H1 (cell line): ENCODE measurements at regions not wholly inside any gene's neighbourhood (a gene's known extent, or its start where the extent isn't known, plus 50 kb on each side); places are given as distances from the start of the nearest gene placed in this dataset.

Source experiments
- CTCF ChIA-PET: fragments of 300-600 bp; sonication (Branson Sonifier 250); formaldehyde crosslinking; loops from one replicate; lab custom pipeline; 2021; ENCODE audit not compliant: partially characterized antibody; lab: Charles Lee
- POLR2A ChIA-PET: fragments of 300-600 bp; sonication (Branson Sonifier 250); formaldehyde crosslinking; loops from one replicate; lab custom pipeline; 2021; ENCODE audit warnings: inconsistent platforms; ENCODE audit not compliant: partially characterized antibody; lab: Charles Lee
- DNase-seq, 2 experiments: peaks; one replicate each; pipeline versions ENCODE4 v3.0.0 to v3.0.0-alpha.2; 2010 to 2022; ENCODE audit warnings: low spot score in 2 of 2, low read depth in 1 of 2, mixed read lengths in 1 of 2
- FAIRE-seq: peaks from 2 replicates; lab custom pipeline; 2011; peaks lifted over from hg19 to GRCh38; lab: Jason Lieb, UNC
- H2AFZ ChIP-seq: 2 replicates; pipeline ENCODE4 v1.8.1; 2012; ENCODE audit warnings: low read length, inconsistent platforms
- H2AK5ac ChIP-seq: 2 replicates; pipeline ENCODE4 v1.6.1; 2013; ENCODE audit warnings: low read depth, low read length
- H2BK120ac ChIP-seq: replicated peaks from 2 replicates; pipeline ENCODE3; 2013; ENCODE audit warnings: low read depth, low read length, inconsistent platforms
- H2BK12ac ChIP-seq: 2 replicates; pipeline ENCODE4 v1.6.1; 2013; ENCODE audit warnings: low read depth, low read length
- H2BK15ac ChIP-seq: 2 replicates; pipeline ENCODE4 v1.6.1; 2013; ENCODE audit warnings: low read length
- H2BK20ac ChIP-seq: 2 replicates; pipeline ENCODE4 v1.6.1; 2013; ENCODE audit warnings: low read length
- H2BK5ac ChIP-seq: 2 replicates; pipeline ENCODE4 v1.6.1; 2013; ENCODE audit warnings: low read depth, low read length
- H3K14ac ChIP-seq: 2 replicates; pipeline ENCODE4 v1.6.1; 2013; ENCODE audit warnings: inconsistent platforms; ENCODE audit not compliant: insufficient read length
- H3K18ac ChIP-seq: 2 replicates; pipeline ENCODE4 v1.6.1; 2013; ENCODE audit warnings: low read length; ENCODE audit errors: extremely low read depth
- H3K23ac ChIP-seq: 2 replicates; pipeline ENCODE4 v1.6.1; 2013; ENCODE audit warnings: inconsistent platforms; ENCODE audit not compliant: insufficient read length
- H3K23me2 ChIP-seq: 2 replicates; pipeline ENCODE4 v1.6.1; 2013; ENCODE audit warnings: low read depth, low read length
- H3K27ac ChIP-seq: 2 replicates; pipeline ENCODE4 v1.6.1; 2011; ENCODE audit warnings: low read depth, low read length, inconsistent platforms
- H3K27me3 ChIP-seq, 4 experiments: replicated peaks in 1 of 4; 1 replicate in 1 of 4; 2 replicates in 3 of 4; pipeline versions ENCODE4 v1.6.1 to v1.8.1; 2011 to 2013; ENCODE audit warnings: low read length in 3 of 4, mild to moderate bottlenecking in 3 of 4, inconsistent platforms in 2 of 4, mixed read lengths in 2 of 4, moderate library complexity in 1 of 4; ENCODE audit not compliant: control insufficient read depth in 3 of 4, insufficient read depth in 3 of 4; ENCODE audit errors: extremely low read depth in 1 of 4
- H3K36me3 ChIP-seq, 4 experiments: 2 replicates each; pipeline versions ENCODE4 v1.6.1 to v1.8.1; 2011 to 2013; ENCODE audit warnings: mild to moderate bottlenecking in 4 of 4, low read length in 3 of 4, moderate library complexity in 2 of 4, control low read depth in 1 of 4, inconsistent platforms in 1 of 4; ENCODE audit not compliant: insufficient read depth in 4 of 4, control insufficient read depth in 2 of 4
- H3K4ac ChIP-seq: replicated peaks from 2 replicates; pipeline ENCODE3; 2013; ENCODE audit warnings: low read length, low read depth, mixed read lengths, inconsistent platforms; ENCODE audit not compliant: insufficient read length
- H3K4me1 ChIP-seq, 4 experiments: replicated peaks in 1 of 4; 1 replicate in 1 of 4; 2 replicates in 3 of 4; pipeline versions ENCODE4 v1.6.1 to v1.8.1; 2011 to 2013; ENCODE audit warnings: low read length in 3 of 4, inconsistent platforms in 2 of 4, mixed read lengths in 1 of 4; ENCODE audit not compliant: insufficient read depth in 4 of 4, control insufficient read depth in 3 of 4
- H3K4me2 ChIP-seq, 2 experiments: 2 replicates each; pipeline versions ENCODE4 v1.6.1 to v1.8.1; 2011 to 2013; ENCODE audit warnings: low read depth in 2 of 2, low read length in 2 of 2, control low read depth in 1 of 2, inconsistent platforms in 1 of 2, mild to moderate bottlenecking in 1 of 2; ENCODE audit not compliant: insufficient read depth in 1 of 2
- H3K4me3 ChIP-seq, 4 experiments: fragments of 200-600, 300-600 bp in 1 of 4; sonication (generic), shearing (Covaris generic), sonication (Bioruptor Twin) in 1 of 4; 2 replicates each; pipeline versions ENCODE4 v1.5.1 to v1.8.1; 2011 to 2016; ENCODE audit warnings: low read length in 4 of 4, low read depth in 3 of 4, control low read depth in 2 of 4, inconsistent platforms in 2 of 4, mild to moderate bottlenecking in 2 of 4, mixed read lengths in 1 of 4, moderate library complexity in 1 of 4; ENCODE audit not compliant: insufficient read depth in 2 of 4; ENCODE audit errors: extremely low read depth in 1 of 4
- H3K56ac ChIP-seq: replicated peaks from 2 replicates; pipeline ENCODE3; 2013; ENCODE audit warnings: low read depth, mild to moderate bottlenecking, mixed read lengths, low read length, inconsistent platforms; ENCODE audit not compliant: insufficient read length
- H3K79me1 ChIP-seq: 2 replicates; pipeline ENCODE4 v1.6.1; 2013; ENCODE audit warnings: low read depth, low read length, control low read depth
- H3K79me2 ChIP-seq, 2 experiments: 2 replicates each; pipeline versions ENCODE4 v1.6.1 to v1.8.1; 2012 to 2013; ENCODE audit warnings: low read length in 2 of 2, mild to moderate bottlenecking in 2 of 2, inconsistent platforms in 1 of 2; ENCODE audit not compliant: insufficient read depth in 2 of 2, control insufficient read depth in 1 of 2
- H3K9ac ChIP-seq, 4 experiments: replicated peaks in 1 of 4; 1 replicate in 1 of 4; 2 replicates in 3 of 4; pipeline versions ENCODE4 v1.6.1 to v1.8.1; 2011 to 2013; ENCODE audit warnings: low read depth in 3 of 4, low read length in 3 of 4, control low read depth in 2 of 4, mild to moderate bottlenecking in 2 of 4, moderate library complexity in 2 of 4, inconsistent platforms in 1 of 4; ENCODE audit errors: extremely low read depth in 1 of 4
- H3K9me3 ChIP-seq, 2 experiments: 2 replicates each; pipeline versions ENCODE4 v1.6.1 to v1.8.1; 2012 to 2013; ENCODE audit warnings: mild to moderate bottlenecking in 2 of 2, moderate library complexity in 2 of 2, control low read depth in 1 of 2, inconsistent platforms in 1 of 2, low read depth in 1 of 2, low read length in 1 of 2, mixed read lengths in 1 of 2; ENCODE audit not compliant: insufficient read depth in 2 of 2
- H4K20me1 ChIP-seq, 2 experiments: replicated peaks in 1 of 2; 2 replicates each; pipeline versions ENCODE3 to v1.8.1; 2011 to 2013; ENCODE audit warnings: inconsistent platforms in 2 of 2, low read length in 2 of 2, mild to moderate bottlenecking in 1 of 2; ENCODE audit not compliant: insufficient read depth in 2 of 2, control insufficient read depth in 1 of 2
- H4K5ac ChIP-seq: 2 replicates; pipeline ENCODE4 v1.6.1; 2013; ENCODE audit warnings: low read length, low read depth, mixed read lengths, inconsistent platforms; ENCODE audit not compliant: insufficient read length
- H4K8ac ChIP-seq: 2 replicates; pipeline ENCODE4 v1.8.0; 2013; ENCODE audit warnings: mild to moderate bottlenecking, moderate library complexity, low read length, inconsistent platforms; ENCODE audit not compliant: insufficient read depth; ENCODE audit errors: extremely low read depth
- H4K91ac ChIP-seq: replicated peaks from 2 replicates; pipeline ENCODE3; 2013; ENCODE audit warnings: low read length, mixed read lengths, inconsistent platforms; ENCODE audit not compliant: insufficient read length
- ATF3 ChIP-seq: IDR thresholded peaks from 2 replicates; pipeline ENCODE4 v1.6.1; 2011; ENCODE audit warnings: low read depth, mild to moderate bottlenecking, low read length; ENCODE audit not compliant: insufficient read depth
- CBX5 ChIP-seq: fragments of 300-800, 300-1000 bp; sonication (generic); IDR thresholded peaks from 2 replicates; pipeline ENCODE4 v1.7.1; 2016; ENCODE audit warnings: antibody characterized with exemption, low read length, low read depth
- E2F6 ChIP-seq: IDR thresholded peaks from 2 replicates; pipeline ENCODE4 v1.6.1; 2012; ENCODE audit warnings: inconsistent platforms
- GABPA ChIP-seq: IDR thresholded peaks from 2 replicates; pipeline ENCODE4 v1.6.1; 2011; ENCODE audit warnings: mild to moderate bottlenecking, low read length, moderate library complexity, borderline replicate concordance; ENCODE audit not compliant: insufficient read depth
- PHF8 ChIP-seq: fragments of 200-600 bp; sonication (generic); conservative IDR thresholded peaks from 2 replicates; pipeline ENCODE4 v1.7.1; 2012; ENCODE audit warnings: low read depth, mild to moderate bottlenecking, inconsistent platforms, low read length, moderate library complexity
- TCF12 ChIP-seq: IDR thresholded peaks from 2 replicates; pipeline ENCODE4 v1.6.1; 2011; ENCODE audit warnings: low read depth, mild to moderate bottlenecking, low read length
- ZNF274 ChIP-seq: IDR thresholded peaks from 2 replicates; pipeline ENCODE4 v1.7.0; 2012; ENCODE audit warnings: low read length, borderline replicate concordance; ENCODE audit errors: extremely low read depth
- WGBS, 2 experiments: shearing (Covaris generic) in 1 of 2; methylation state at CpG; one replicate each; pipeline versions ENCODE4 v1.1.6 to v1.1.7; 2013 to 2015; ENCODE audit warnings: low lambda C conversion rate in 2 of 2, mixed read lengths in 2 of 2, inconsistent platforms in 1 of 2, low coverage in 1 of 2, missing lambda C conversion rate in 1 of 2; ENCODE audit not compliant: insufficient replicate concordance in 2 of 2, insufficient coverage in 1 of 2, insufficient read length in 1 of 2; ENCODE audit errors: extremely low coverage in 1 of 2, missing lambda C conversion rate in 1 of 2; 5-methylcytosine and 5-hydroxymethylcytosine counted together
- TF ChIP-seq, protein P1 (sequence below), 3 experiments: IDR thresholded peaks; 1 replicate in 2 of 3; 2 replicates in 1 of 3; pipeline versions ENCODE4 v1.5.1 to v1.6.1; 2011; ENCODE audit warnings: low read length in 3 of 3, mild to moderate bottlenecking in 3 of 3, inconsistent platforms in 2 of 3, low read depth in 1 of 3, moderate library complexity in 1 of 3; ENCODE audit not compliant: insufficient read depth in 1 of 3; ENCODE audit errors: control extremely low read depth in 1 of 3

DNA sequence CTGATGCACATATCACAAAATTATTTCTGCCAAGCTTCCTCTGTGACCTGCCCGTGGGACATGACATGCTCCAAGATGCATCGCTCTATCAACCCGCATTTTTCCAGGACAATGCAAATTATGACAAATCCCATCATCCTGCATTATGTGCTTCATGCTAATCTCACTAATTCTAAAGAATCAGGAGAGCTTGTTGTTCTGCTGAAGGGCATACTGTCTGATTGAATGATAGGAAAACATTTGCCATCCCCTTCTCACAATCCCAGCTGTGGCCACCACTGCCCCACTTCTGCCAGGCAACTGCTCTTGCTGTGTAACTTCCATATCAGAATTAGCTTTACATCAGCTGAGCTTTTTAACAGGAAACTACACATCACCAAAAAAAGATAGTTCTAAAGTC, 203.5 kb upstream of the NANOGP8 start:
- no peak overlapping the region for H4K8ac ChIP-seq
- H3K23ac ChIP-seq, result no peak overlapping the region
- no peaks in the 10 kb centered on the region for H3K9me3 ChIP-seq
- H3K79me1 ChIP-seq, result no peaks in the 10 kb centered on the region
- no peak overlapping the region for H2BK15ac ChIP-seq
- H3K14ac ChIP-seq, result no peak overlapping the region
- H3K56ac ChIP-seq, result no peak overlapping the region
- no peak overlapping the region for H3K9ac ChIP-seq
- H3K4ac ChIP-seq, result no peak overlapping the region
- ChIA-PET POLR2A (no interaction called here), CTCF (interaction anchor here (0.5 to 9.9 kb wide), 26 partner anchors 9 to 1588 kb away, joined by 3 to 156 read pairs (median 4); no protein-coding TSS in a partner anchor)
- no peak overlapping the region for H3K4me2 ChIP-seq
- no peak overlapping the region for H2BK120ac ChIP-seq
- H3K4me3 ChIP-seq, result no peak overlapping the region
- 83% methylated on average over 3 of the region's 3 CpGs; no CpG with 5 or more reads in 1 of the 2 experiments for WGBS, 2 experiments
- H4K20me1 ChIP-seq, result no peaks in the 10 kb centered on the region
- no peaks in the 10 kb centered on the region for H3K36me3 ChIP-seq
- no peaks in the 10 kb centered on the region for H3K27me3 ChIP-seq
- no peak overlapping the region for H2BK5ac ChIP-seq
- H2BK12ac ChIP-seq, result no peak overlapping the region
- FAIRE-seq (no peak), DNase-seq (no peak)
- no peak overlapping the region for H3K27ac ChIP-seq
- TF ChIP-seq, protein P1, sequence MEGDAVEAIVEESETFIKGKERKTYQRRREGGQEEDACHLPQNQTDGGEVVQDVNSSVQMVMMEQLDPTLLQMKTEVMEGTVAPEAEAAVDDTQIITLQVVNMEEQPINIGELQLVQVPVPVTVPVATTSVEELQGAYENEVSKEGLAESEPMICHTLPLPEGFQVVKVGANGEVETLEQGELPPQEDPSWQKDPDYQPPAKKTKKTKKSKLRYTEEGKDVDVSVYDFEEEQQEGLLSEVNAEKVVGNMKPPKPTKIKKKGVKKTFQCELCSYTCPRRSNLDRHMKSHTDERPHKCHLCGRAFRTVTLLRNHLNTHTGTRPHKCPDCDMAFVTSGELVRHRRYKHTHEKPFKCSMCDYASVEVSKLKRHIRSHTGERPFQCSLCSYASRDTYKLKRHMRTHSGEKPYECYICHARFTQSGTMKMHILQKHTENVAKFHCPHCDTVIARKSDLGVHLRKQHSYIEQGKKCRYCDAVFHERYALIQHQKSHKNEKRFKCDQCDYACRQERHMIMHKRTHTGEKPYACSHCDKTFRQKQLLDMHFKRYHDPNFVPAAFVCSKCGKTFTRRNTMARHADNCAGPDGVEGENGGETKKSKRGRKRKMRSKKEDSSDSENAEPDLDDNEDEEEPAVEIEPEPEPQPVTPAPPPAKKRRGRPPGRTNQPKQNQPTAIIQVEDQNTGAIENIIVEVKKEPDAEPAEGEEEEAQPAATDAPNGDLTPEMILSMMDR (IDR thresholded peaks at IDR 0.05; ENCODE audit: control extremely low read depth in 1 of 3, insufficient read depth in 1 of 3, low read depth in 1 of 3, low read length in 3 of 3), result no peak
- TF ChIP-seq ATF3 (no peak), GABPA (no peak), CBX5 (no peak), TCF12 (no peak), PHF8 (no peak), ZNF274 (no peak), E2F6 (no peak)
- no peaks in the 10 kb centered on the region; the same call in 1 of the 2 replicates for H3K23me2 ChIP-seq
- no peak overlapping the region for H4K5ac ChIP-seq
- no peak overlapping the region for H2AFZ ChIP-seq
- peaks cover 0 to 4% (median 0%) of the 10 kb centered on the region in 4 experiments; a peak in 4 of 7 replicates for H3K4me1 ChIP-seq
- no peak overlapping the region for H2AK5ac ChIP-seq
- no peak overlapping the region for H4K91ac ChIP-seq
- no peak overlapping the region for H3K18ac ChIP-seq
- H3K79me2 ChIP-seq, result no peaks in the 10 kb centered on the region
- H2BK20ac ChIP-seq, result no peak overlapping the region
